CD14-positive monocyte (primary cell): ENCODE measurements at regions not wholly inside any gene's neighbourhood (a gene's known extent, or its start where the extent isn't known, plus 50 kb on each side); places are given as distances from the start of the nearest gene placed in this dataset.

ENCODE experiments used
- DNase-seq, 3 donors: peaks; one replicate each; pipeline ENCODE4 v3.0.0-alpha.2; 2011 to 2022
- H2AFZ ChIP-seq: 2 replicates; pipeline ENCODE4 v1.6.0; 2012; ENCODE audit warnings: mild to moderate bottlenecking, low read depth, low read length, inconsistent platforms; ENCODE audit not compliant: insufficient read depth, poor library complexity, severe bottlenecking
- H3K27ac ChIP-seq, 2 donors: 1 replicate in 1 of 2; 2 replicates in 1 of 2; pipeline ENCODE4 v1.5.1; 2012 to 2013; ENCODE audit warnings: low read length in 2 of 2, control low read depth in 1 of 2, inconsistent platforms in 1 of 2, low read depth in 1 of 2, mild to moderate bottlenecking in 1 of 2
- H3K27me3 ChIP-seq, 2 donors: one replicate each; pipeline versions ENCODE4 v1.6.0 to v1.6.1; 2011 to 2013; ENCODE audit warnings: low read length in 2 of 2; ENCODE audit not compliant: control insufficient read depth in 2 of 2, insufficient read depth in 2 of 2
- H3K36me3 ChIP-seq, 2 donors: replicated peaks in 1 of 2; 1 replicate in 1 of 2; 2 replicates in 1 of 2; pipeline versions ENCODE4 v1.5.1 to v1.6.1; 2012 to 2013; ENCODE audit warnings: low read length in 2 of 2, control low read depth in 1 of 2, inconsistent platforms in 1 of 2, mild to moderate bottlenecking in 1 of 2; ENCODE audit not compliant: insufficient read depth in 2 of 2, control insufficient read depth in 1 of 2
- H3K4me1 ChIP-seq, 2 donors: 1 replicate in 1 of 2; 2 replicates in 1 of 2; pipeline versions ENCODE4 v1.5.1 to v1.6.1; 2012 to 2013; ENCODE audit warnings: low read length in 2 of 2, control low read depth in 1 of 2, inconsistent platforms in 1 of 2, mild to moderate bottlenecking in 1 of 2, moderate library complexity in 1 of 2; ENCODE audit not compliant: insufficient read depth in 2 of 2, control insufficient read depth in 1 of 2
- H3K4me2 ChIP-seq: replicated peaks from 2 replicates; pipeline ENCODE3; 2012; ENCODE audit warnings: low read length, moderate library complexity, mild to moderate bottlenecking; ENCODE audit not compliant: poor library complexity, severe bottlenecking; ENCODE audit errors: extremely low read depth
- H3K4me3 ChIP-seq, 3 experiments: fragments of 200-600 bp in 1 of 3; sonication (generic) in 1 of 3; replicated peaks in 1 of 3; 1 replicate in 2 of 3; 2 replicates in 1 of 3; pipeline ENCODE4 v1.5.1; 2011 to 2013; ENCODE audit warnings: low read length in 3 of 3, mild to moderate bottlenecking in 3 of 3, control low read depth in 2 of 3, low read depth in 2 of 3, inconsistent platforms in 1 of 3, moderate library complexity in 1 of 3
- H3K79me2 ChIP-seq: 2 replicates; pipeline ENCODE4 v1.6.0; 2012; ENCODE audit warnings: mild to moderate bottlenecking, control low read depth, inconsistent platforms, low read length, moderate library complexity; ENCODE audit not compliant: insufficient read depth
- H3K9ac ChIP-seq: 2 replicates; pipeline ENCODE4 v1.6.0; 2017; ENCODE audit warnings: low read length, mild to moderate bottlenecking; ENCODE audit not compliant: insufficient read depth, poor library complexity, severe bottlenecking
- H3K9me3 ChIP-seq, 2 donors: replicated peaks in 1 of 2; 1 replicate in 1 of 2; 2 replicates in 1 of 2; pipeline versions ENCODE4 v1.5.1 to v1.6.1; 2012 to 2013; ENCODE audit warnings: low read length in 2 of 2, control low read depth in 1 of 2; ENCODE audit not compliant: control insufficient read depth in 1 of 2, insufficient read depth in 1 of 2
- H4K20me1 ChIP-seq: 2 replicates; pipeline ENCODE4 v1.6.0; 2012; ENCODE audit warnings: mild to moderate bottlenecking, low read length, control low read depth, moderate library complexity; ENCODE audit not compliant: insufficient read depth
- H3K27ac Mint-ChIP-seq, 7 donors: one replicate each; pipeline ENCODE4 v1.8.0; 2020; ENCODE audit warnings: mild to moderate bottlenecking in 7 of 7, mixed read lengths in 7 of 7, moderate library complexity in 6 of 7, inconsistent platforms in 2 of 7
- H3K27me3 Mint-ChIP-seq, 3 donors: one replicate each; pipeline ENCODE4 v1.8.0; 2021 to 2022; ENCODE audit warnings: low read depth in 3 of 3, mild to moderate bottlenecking in 3 of 3, mixed read lengths in 3 of 3, moderate library complexity in 3 of 3, inconsistent platforms in 1 of 3
- H3K36me3 Mint-ChIP-seq, 2 donors: one replicate each; pipeline ENCODE4 v1.8.0; 2020; ENCODE audit warnings: mixed read lengths in 2 of 2, inconsistent platforms in 1 of 2, mild to moderate bottlenecking in 1 of 2
- H3K4me1 Mint-ChIP-seq: one replicate; pipeline ENCODE4 v1.8.0; 2020; ENCODE audit warnings: mild to moderate bottlenecking, mixed read lengths
- H3K4me3 Mint-ChIP-seq, 2 donors: one replicate each; pipeline ENCODE4 v1.8.0; 2020; ENCODE audit warnings: mild to moderate bottlenecking in 2 of 2, mixed read lengths in 2 of 2, moderate library complexity in 1 of 2
- H3K9me3 Mint-ChIP-seq, 7 donors: one replicate each; pipeline ENCODE4 v1.8.0; 2020 to 2022; ENCODE audit warnings: mixed read lengths in 7 of 7, mild to moderate bottlenecking in 6 of 7, moderate library complexity in 6 of 7, inconsistent platforms in 2 of 7
- CTCF ChIP-seq: fragments of 200-600 bp; IDR thresholded peaks from one replicate; pipeline ENCODE4 v1.8.0; 2022; ENCODE audit warnings: antibody characterized with exemption, mild to moderate bottlenecking
- WGBS: methylation state at CpG from one replicate; pipeline ENCODE4 v1.1.5; 2013; ENCODE audit warnings: missing lambda C conversion rate; ENCODE audit not compliant: insufficient coverage; 5-methylcytosine and 5-hydroxymethylcytosine counted together
- intact Hi-C, 2 donors: fragments of 100-400 bp; cut with micrococcal nuclease; formaldehyde crosslinking; loops; one replicate each; pipeline versions ENCODE4 v1.15.0 to v1.15.1; 2023

DNA sequence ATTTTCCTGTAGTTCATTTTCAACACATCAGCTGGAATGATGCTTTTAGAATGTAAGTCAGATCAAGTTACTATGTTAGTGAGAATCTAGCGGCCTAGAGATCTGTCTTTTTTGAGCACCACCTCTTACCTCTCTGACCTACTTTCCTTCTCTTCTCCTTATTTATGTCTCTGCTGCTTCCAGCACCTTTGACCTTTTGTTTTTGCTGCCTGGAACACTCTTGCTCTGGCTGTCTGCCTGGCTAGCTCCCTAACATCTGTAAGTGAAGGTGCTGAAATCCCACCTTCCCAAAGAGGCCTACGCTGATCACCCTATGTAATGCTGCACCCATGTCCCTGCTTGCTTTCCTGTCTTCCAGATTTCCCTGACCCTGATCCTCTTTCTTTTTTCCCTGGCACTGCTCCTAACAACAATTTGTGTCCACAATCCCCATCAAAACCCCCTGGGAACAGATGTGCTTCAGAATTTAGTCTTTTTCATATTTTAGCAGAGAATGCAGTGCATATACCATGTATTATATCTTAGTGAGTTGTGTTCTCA, 87.8 kb downstream of the RFPL4B start:
- no peak overlapping the region for H3K4me3 Mint-ChIP-seq
- H3K27ac Mint-ChIP-seq: no peak overlapping the region
- Histone ChIP-seq H3K4me3 (no peak overlapping the region), H2AFZ (no peak overlapping the region), H3K4me2 (no peak overlapping the region), H3K79me2 (no peaks in the 10 kb centered on the region), H3K4me1 (no peaks in the 10 kb centered on the region), H4K20me1 (no peaks in the 10 kb centered on the region), H3K27me3 (no peaks in the 10 kb centered on the region), H3K9me3 (no peaks in the 10 kb centered on the region), H3K36me3 (no peaks in the 10 kb centered on the region), H3K9ac (no peak overlapping the region), H3K27ac (no peak overlapping the region)
- no peaks in the 10 kb centered on the region for H3K9me3 Mint-ChIP-seq
- H3K36me3 Mint-ChIP-seq: no peaks in the 10 kb centered on the region
- intact Hi-C loops: no loop called here
- no peak for TF ChIP-seq CTCF
- 88% methylated on average over 1 of the region's 2 CpGs for WGBS
- DNase-seq: no peak
- H3K4me1 Mint-ChIP-seq: no peaks in the 10 kb centered on the region
- H3K27me3 Mint-ChIP-seq: no peaks in the 10 kb centered on the region

DNA sequence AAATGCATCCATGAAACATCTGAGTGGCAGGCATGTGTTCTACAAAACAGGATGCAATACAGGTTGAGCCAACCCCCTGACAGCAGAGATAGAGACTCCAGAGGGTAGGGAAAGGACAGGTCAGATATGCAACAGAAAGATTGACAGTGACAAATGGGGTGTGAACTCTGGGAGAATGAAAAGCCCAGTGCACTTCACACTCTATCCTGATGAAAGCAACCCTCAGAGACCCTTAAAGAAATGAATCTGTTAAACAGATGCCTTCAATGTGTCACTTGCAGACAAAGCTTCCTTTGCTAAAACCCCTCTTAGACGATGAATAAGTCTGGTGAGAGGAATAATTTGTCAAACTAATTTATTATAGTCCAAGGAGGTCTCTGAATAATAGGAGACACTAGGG, 89.9 kb downstream of the RFPL4B start:
- Histone ChIP-seq H3K4me3 (no peak overlapping the region), H3K27me3 (no peaks in the 10 kb centered on the region), H3K36me3 (no peaks in the 10 kb centered on the region), H3K27ac (no peak overlapping the region), H3K4me1 (no peaks in the 10 kb centered on the region), H3K4me2 (no peak overlapping the region), H3K9me3 (no peaks in the 10 kb centered on the region), H2AFZ (no peak overlapping the region), H3K79me2 (no peaks in the 10 kb centered on the region), H3K9ac (no peak overlapping the region), H4K20me1 (no peaks in the 10 kb centered on the region)
- H3K9me3 Mint-ChIP-seq: no peaks in the 10 kb centered on the region
- intact Hi-C loops: no loop called here
- no peaks in the 10 kb centered on the region for H3K27me3 Mint-ChIP-seq
- no peak overlapping the region for H3K4me3 Mint-ChIP-seq
- TF ChIP-seq CTCF: no peak
- H3K27ac Mint-ChIP-seq: no peak overlapping the region
- no peaks in the 10 kb centered on the region for H3K36me3 Mint-ChIP-seq
- WGBS: no CpG with 5 or more reads among the region's 1 CpG
- no peaks in the 10 kb centered on the region for H3K4me1 Mint-ChIP-seq
- DNase-seq: no peak
